Bronchial epithelial cell (primary cell): ENCODE measurements at regions not wholly inside any gene's neighbourhood (a gene's known extent, or its start where the extent isn't known, plus 50 kb on each side); places are given as distances from the start of the nearest gene placed in this dataset.

ENCODE experiments used
- DNase-seq: peaks from one replicate; pipeline ENCODE4 v3.0.0-alpha.2; 2010; ENCODE audit warnings: low read depth
- FAIRE-seq: peaks from 2 replicates; lab custom pipeline; 2011; peaks lifted over from hg19 to GRCh38; lab: Jason Lieb, UNC
- H3K27me3 ChIP-seq: 2 replicates; pipeline ENCODE4 v1.5.1; 2011; ENCODE audit warnings: low read length; ENCODE audit not compliant: control insufficient read depth, insufficient read depth
- H3K36me3 ChIP-seq: 2 replicates; pipeline ENCODE4 v1.5.1; 2011; ENCODE audit warnings: low read length; ENCODE audit not compliant: control insufficient read depth, insufficient read depth
- H3K4me3 ChIP-seq: 2 replicates; pipeline ENCODE4 v1.5.1; 2011; ENCODE audit warnings: mild to moderate bottlenecking, low read depth, low read length, control low read depth
- TF ChIP-seq, protein P1 (sequence below): IDR thresholded peaks from 2 replicates; pipeline ENCODE4 v1.5.1; 2011; ENCODE audit warnings: mild to moderate bottlenecking, moderate library complexity, low read length, control low read depth, inconsistent platforms; ENCODE audit not compliant: insufficient read depth, severe bottlenecking

DNA sequence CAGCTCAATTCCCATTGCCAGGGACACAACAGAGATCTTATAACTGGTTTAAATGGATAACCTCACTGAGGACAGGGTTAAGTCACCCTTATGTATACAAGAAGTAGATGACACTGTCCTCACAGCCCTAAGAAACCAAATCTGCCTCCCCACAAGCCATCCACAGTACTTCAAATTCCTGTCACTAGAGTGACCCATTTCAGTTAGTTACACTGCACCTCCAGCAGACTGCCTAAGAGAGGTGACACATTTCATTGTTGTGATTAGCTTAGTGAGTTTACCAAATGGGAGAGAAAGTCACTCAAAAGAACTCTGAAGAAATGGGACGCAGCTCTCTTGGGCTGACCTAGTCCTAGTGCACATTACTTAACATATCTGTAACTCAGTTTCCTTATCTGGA lies 53.6 kb upstream of the HTR1A start:
- no peak overlapping the region for H3K4me3 ChIP-seq
- no peaks in the 10 kb centered on the region for H3K36me3 ChIP-seq
- H3K27me3 ChIP-seq = no peaks in the 10 kb centered on the region
- FAIRE-seq (no peak), DNase-seq (no peak)
- TF ChIP-seq, protein P1, sequence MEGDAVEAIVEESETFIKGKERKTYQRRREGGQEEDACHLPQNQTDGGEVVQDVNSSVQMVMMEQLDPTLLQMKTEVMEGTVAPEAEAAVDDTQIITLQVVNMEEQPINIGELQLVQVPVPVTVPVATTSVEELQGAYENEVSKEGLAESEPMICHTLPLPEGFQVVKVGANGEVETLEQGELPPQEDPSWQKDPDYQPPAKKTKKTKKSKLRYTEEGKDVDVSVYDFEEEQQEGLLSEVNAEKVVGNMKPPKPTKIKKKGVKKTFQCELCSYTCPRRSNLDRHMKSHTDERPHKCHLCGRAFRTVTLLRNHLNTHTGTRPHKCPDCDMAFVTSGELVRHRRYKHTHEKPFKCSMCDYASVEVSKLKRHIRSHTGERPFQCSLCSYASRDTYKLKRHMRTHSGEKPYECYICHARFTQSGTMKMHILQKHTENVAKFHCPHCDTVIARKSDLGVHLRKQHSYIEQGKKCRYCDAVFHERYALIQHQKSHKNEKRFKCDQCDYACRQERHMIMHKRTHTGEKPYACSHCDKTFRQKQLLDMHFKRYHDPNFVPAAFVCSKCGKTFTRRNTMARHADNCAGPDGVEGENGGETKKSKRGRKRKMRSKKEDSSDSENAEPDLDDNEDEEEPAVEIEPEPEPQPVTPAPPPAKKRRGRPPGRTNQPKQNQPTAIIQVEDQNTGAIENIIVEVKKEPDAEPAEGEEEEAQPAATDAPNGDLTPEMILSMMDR = no peak
